ENCODE measurements at regions not wholly inside any gene's neighbourhood (a gene's known extent, or its start where the extent isn't known, plus 50 kb on each side); places are given as distances from the start of the nearest gene placed in this dataset.
A peak's percentile ranks its signal among the peaks of the same experiment; 100 is the strongest.
"Not testable (repeated sequence)": the region's sequence is repeated elsewhere in the genome, so short reads cannot be mapped to it uniquely, and the experiment has no call there.

- TF ChIP-seq POLR2A (IDR thresholded peaks at IDR 0.05; ENCODE audit: low read depth, low read length): no peak
- FAIRE-seq (no peak), DNase-seq (ENCODE audit: insufficient read length, low spot score) (no peak)
Measured at GRCh38 chr2:228614741-228615140, 433.3 kb upstream of the SPHKAP start.

- peak; percentile 33 for DNase-seq (ENCODE audit: insufficient read length, low spot score)
- FAIRE-seq: peak; percentile 94
- no peak for TF ChIP-seq POLR2A (IDR thresholded peaks at IDR 0.05; ENCODE audit: low read depth, low read length)
Measured at GRCh38 chr2:228613133-228613850, 431.8 kb upstream of the SPHKAP start.

- FAIRE-seq (no peak), DNase-seq (ENCODE audit: insufficient read length, low spot score) (no peak)
- no peak for TF ChIP-seq POLR2A (IDR thresholded peaks at IDR 0.05; ENCODE audit: low read depth, low read length)
Measured at GRCh38 chr2:228611171-228611570, 429.7 kb upstream of the SPHKAP start.

GRCh38 chr2:228602288-228602687 lies 420.8 kb upstream of the SPHKAP start:
- no peak for TF ChIP-seq POLR2A (IDR thresholded peaks at IDR 0.05; ENCODE audit: low read depth, low read length)
- DNase-seq (ENCODE audit: insufficient read length, low spot score): no peak
- no peak for FAIRE-seq

- DNase-seq (ENCODE audit: insufficient read length, low spot score) (peak; percentile 16), FAIRE-seq (peak; percentile 90)
Measured at GRCh38 chr2:228600265-228600664, 418.8 kb upstream of the SPHKAP start.

GRCh38 chr2:228599781-228600180 lies 418.3 kb upstream of the SPHKAP start:
- DNase-seq (ENCODE audit: insufficient read length, low spot score): no peak
- FAIRE-seq: no peak
- no peak for TF ChIP-seq POLR2A (IDR thresholded peaks at IDR 0.05; ENCODE audit: low read depth, low read length)

More at GRCh38 chr2:228600265-228600664, 418.8 kb upstream of the SPHKAP start:
- TF ChIP-seq POLR2A (IDR thresholded peaks at IDR 0.05; ENCODE audit: low read depth, low read length): no peak

GRCh38 chr2:228599297-228599696 lies 417.8 kb upstream of the SPHKAP start:
- DNase-seq (ENCODE audit: insufficient read length, low spot score) (no peak), FAIRE-seq (no peak)
- no peak for TF ChIP-seq POLR2A (IDR thresholded peaks at IDR 0.05; ENCODE audit: low read depth, low read length)

GRCh38 chr2:228597032-228597431 lies 415.5 kb upstream of the SPHKAP start:
- TF ChIP-seq POLR2A (IDR thresholded peaks at IDR 0.05; ENCODE audit: low read depth, low read length): no peak
- no peak for DNase-seq (ENCODE audit: insufficient read length, low spot score)
- FAIRE-seq: no peak

- no peak for FAIRE-seq
- no peak for TF ChIP-seq POLR2A (IDR thresholded peaks at IDR 0.05; ENCODE audit: low read depth, low read length)
- no peak for DNase-seq (ENCODE audit: insufficient read length, low spot score)
Measured at GRCh38 chr2:228594012-228594411, 412.5 kb upstream of the SPHKAP start.

- no peak for FAIRE-seq
Measured at GRCh38 chr2:228592925-228593324, 411.4 kb upstream of the SPHKAP start.

GRCh38 chr2:228590681-228591080 lies 409.2 kb upstream of the SPHKAP start:
- DNase-seq (ENCODE audit: insufficient read length, low spot score) (no peak), FAIRE-seq (no peak)
- TF ChIP-seq POLR2A (IDR thresholded peaks at IDR 0.05; ENCODE audit: low read depth, low read length): no peak

More at GRCh38 chr2:228592925-228593324, 411.4 kb upstream of the SPHKAP start:
- no peak for TF ChIP-seq POLR2A (IDR thresholded peaks at IDR 0.05; ENCODE audit: low read depth, low read length)
- no peak for DNase-seq (ENCODE audit: insufficient read length, low spot score)

GRCh38 chr2:228589115-228589514 lies 407.6 kb upstream of the SPHKAP start:
- DNase-seq (ENCODE audit: insufficient read length, low spot score) (no peak), FAIRE-seq (no peak)
- TF ChIP-seq POLR2A (IDR thresholded peaks at IDR 0.05; ENCODE audit: low read depth, low read length): no peak

GRCh38 chr2:228581731-228582130 lies 400.2 kb upstream of the SPHKAP start:
- DNase-seq (ENCODE audit: insufficient read length, low spot score) (no peak), FAIRE-seq (no peak)
- no peak for TF ChIP-seq POLR2A (IDR thresholded peaks at IDR 0.05; ENCODE audit: low read depth, low read length)

- no peak for TF ChIP-seq POLR2A (IDR thresholded peaks at IDR 0.05; ENCODE audit: low read depth, low read length)
- DNase-seq (ENCODE audit: insufficient read length, low spot score): no peak
- FAIRE-seq: no peak
Measured at GRCh38 chr2:228575897-228576296, 394.4 kb upstream of the SPHKAP start.

- not testable (repeated sequence) for FAIRE-seq; DNase-seq (ENCODE audit: insufficient read length, low spot score)
Measured at GRCh38 chr2:228568275-228568674, 386.8 kb upstream of the SPHKAP start.

Measured in H54 (cell line).